ENCODE measurements at regions not wholly inside any gene's neighbourhood (a gene's known extent, or its start where the extent isn't known, plus 50 kb on each side); places are given as distances from the start of the nearest gene placed in this dataset.

DNA sequence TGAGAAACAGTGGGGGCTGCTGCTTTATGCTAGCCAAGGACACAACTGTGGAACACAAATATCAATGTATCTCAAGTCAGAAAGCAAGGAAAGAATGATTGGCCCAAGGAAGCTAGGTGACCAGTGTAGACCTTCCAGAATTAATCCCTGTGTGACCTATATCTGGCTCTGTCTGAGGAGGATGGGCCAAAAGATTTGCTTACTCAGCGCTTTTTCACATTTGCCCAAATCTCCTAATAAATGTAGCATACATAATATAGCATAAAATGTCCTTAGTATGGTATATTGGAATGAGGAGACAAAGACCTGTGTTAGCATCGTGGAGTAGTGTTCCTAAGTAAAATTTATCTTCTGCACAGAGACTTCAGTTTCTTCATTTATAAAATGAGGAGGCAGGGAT lies 66.7 kb upstream of the NT5C1B start:
- ATAC-seq = no peak
- no peak for DNase-seq
- no peak for TF ChIP-seq EZH2phosphoT487 (IDR thresholded peaks at IDR 0.05; ENCODE audit: borderline replicate concordance, low read length)
- Histone ChIP-seq H3K36me3 (ENCODE audit: low read depth, low read length) (no peaks in the 10 kb centered on the region), H3F3A (ENCODE audit: low read length, unreplicated experiment) (no peaks in the 10 kb centered on the region), H3K4me1 (ENCODE audit: insufficient read depth, low read length) (peaks cover 14% of the 10 kb centered on the region), H3K9ac (ENCODE audit: low read length) (no peak overlapping the region), H3K4me3 (ENCODE audit: low read length) (no peak overlapping the region), H3K9me2 (replicated peaks; ENCODE audit: low read length) (no peaks in the 10 kb centered on the region), H3K9me3 (ENCODE audit: low read length) (no peaks in the 10 kb centered on the region), H3K79me2 (ENCODE audit: low read length) (no peaks in the 10 kb centered on the region), H3K27ac (ENCODE audit: low read length) (no peak overlapping the region), H3K27me3 (ENCODE audit: low read length) (no peaks in the 10 kb centered on the region), H2AFZ (ENCODE audit: low read length) (no peak overlapping the region), H3K4me2 (ENCODE audit: low read length) (no peak overlapping the region), H4K20me1 (ENCODE audit: low read length) (no peaks in the 10 kb centered on the region)
- POLR2A ChIA-PET (ENCODE audit: unreplicated experiment) = no interaction called here
- BruUV-seq (replicated peaks) = no TSS peak
- intact Hi-C loops (cut with micrococcal nuclease) = no loop called here
- CTCF ChIA-PET = no interaction called here

GRCh38 chr2:18651842-18652774 lies 62.7 kb upstream of the NT5C1B start:
- POLR2A ChIA-PET (ENCODE audit: unreplicated experiment) = interaction anchor here (0.6 to 0.7 kb wide), 2 partner anchors 77 to 471 kb away, joined by 3 to 4 read pairs; no protein-coding TSS in a partner anchor
- H3K79me2 ChIP-seq (ENCODE audit: low read length) = no peaks in the 10 kb centered on the region

GRCh38 chr2:18650221-18650620 lies 60.9 kb upstream of the NT5C1B start:
- DNase-seq (no peak), ATAC-seq (no peak)
- Histone ChIP-seq H4K20me1 (ENCODE audit: low read length) (no peaks in the 10 kb centered on the region), H2AFZ (ENCODE audit: low read length) (no peak overlapping the region), H3K9me2 (replicated peaks; ENCODE audit: low read length) (no peaks in the 10 kb centered on the region), H3K4me1 (ENCODE audit: insufficient read depth, low read length) (peaks cover 14% of the 10 kb centered on the region), H3K9me3 (ENCODE audit: low read length) (no peaks in the 10 kb centered on the region), H3K27me3 (ENCODE audit: low read length) (no peaks in the 10 kb centered on the region), H3F3A (ENCODE audit: low read length, unreplicated experiment) (no peaks in the 10 kb centered on the region), H3K79me2 (ENCODE audit: low read length) (no peaks in the 10 kb centered on the region), H3K4me3 (ENCODE audit: low read length) (no peak overlapping the region), H3K9ac (ENCODE audit: low read length) (no peak overlapping the region), H3K27ac (ENCODE audit: low read length) (no peak overlapping the region), H3K36me3 (ENCODE audit: low read depth, low read length) (no peaks in the 10 kb centered on the region), H3K4me2 (ENCODE audit: low read length) (no peak overlapping the region)
- BruUV-seq (replicated peaks) = no TSS peak
- intact Hi-C loops (cut with micrococcal nuclease) = loop anchor here (5.0 kb wide), 1 partner anchor 128 kb away; no protein-coding TSS in a partner anchor
- ChIA-PET POLR2A (ENCODE audit: unreplicated experiment) (no interaction called here), CTCF (no interaction called here)
- TF ChIP-seq CTCF (conservative IDR thresholded peaks at IDR 0.05; ENCODE audit: low read depth, low read length) (no peak), EZH2 (IDR thresholded peaks at IDR 0.05; ENCODE audit: low read length, unreplicated experiment) (no peak), EZH2phosphoT487 (IDR thresholded peaks at IDR 0.05; ENCODE audit: borderline replicate concordance, low read length) (no peak)

More at GRCh38 chr2:18651842-18652774, 62.7 kb upstream of the NT5C1B start:
- Histone ChIP-seq H3K27ac (ENCODE audit: low read length) (peak overlapping the region; percentile 14), H3K9ac (ENCODE audit: low read length) (no peak overlapping the region), H3K9me2 (replicated peaks; ENCODE audit: low read length) (no peaks in the 10 kb centered on the region), H3F3A (ENCODE audit: low read length, unreplicated experiment) (no peaks in the 10 kb centered on the region), H3K4me2 (ENCODE audit: low read length) (peak overlapping the region; percentile 28), H3K4me1 (ENCODE audit: insufficient read depth, low read length) (peaks cover 14% of the 10 kb centered on the region), H4K20me1 (ENCODE audit: low read length) (no peaks in the 10 kb centered on the region), H3K9me3 (ENCODE audit: low read length) (no peaks in the 10 kb centered on the region), H2AFZ (ENCODE audit: low read length) (no peak overlapping the region), H3K27me3 (ENCODE audit: low read length) (no peaks in the 10 kb centered on the region), H3K36me3 (ENCODE audit: low read depth, low read length) (no peaks in the 10 kb centered on the region), H3K4me3 (ENCODE audit: low read length) (no peak overlapping the region)
- DNase-seq (peak; percentile 30), ATAC-seq (peak; percentile 75)
- intact Hi-C loops (cut with micrococcal nuclease) = loop anchor here (5.0 kb wide), 1 partner anchor 130 kb away; no protein-coding TSS in a partner anchor
- BruUV-seq (replicated peaks) = no TSS peak
- no peak for TF ChIP-seq EZH2 (IDR thresholded peaks at IDR 0.05; ENCODE audit: low read length, unreplicated experiment)
- no peak for TF ChIP-seq EZH2phosphoT487 (IDR thresholded peaks at IDR 0.05; ENCODE audit: borderline replicate concordance, low read length)
- no peak for TF ChIP-seq CTCF (conservative IDR thresholded peaks at IDR 0.05; ENCODE audit: low read depth, low read length)
- CTCF ChIA-PET = no interaction called here
